Testis (tissue), 2 donors: ENCODE measurements at regions not wholly inside any gene's neighbourhood (a gene's known extent, or its start where the extent isn't known, plus 50 kb on each side); places are given as distances from the start of the nearest gene placed in this dataset.

ENCODE experiments used
- POLR2A ChIP-seq: fragments of 450-650 bp; IDR thresholded peaks from one replicate; pipeline ENCODE4 v1.6.1; 2017; ENCODE audit warnings: antibody characterized with exemption, mild to moderate bottlenecking, moderate library complexity
- TF ChIP-seq, protein P1 (sequence below), 3 experiments: fragments of 450-650 bp in 2 of 3; fragments of 200-600 bp in 1 of 3; sonication (generic) in 1 of 3; IDR thresholded peaks; one replicate each; pipeline ENCODE4 v1.5.1; 2016 to 2019; ENCODE audit warnings: antibody characterized with exemption in 3 of 3, mild to moderate bottlenecking in 2 of 3, moderate library complexity in 1 of 3

DNA sequence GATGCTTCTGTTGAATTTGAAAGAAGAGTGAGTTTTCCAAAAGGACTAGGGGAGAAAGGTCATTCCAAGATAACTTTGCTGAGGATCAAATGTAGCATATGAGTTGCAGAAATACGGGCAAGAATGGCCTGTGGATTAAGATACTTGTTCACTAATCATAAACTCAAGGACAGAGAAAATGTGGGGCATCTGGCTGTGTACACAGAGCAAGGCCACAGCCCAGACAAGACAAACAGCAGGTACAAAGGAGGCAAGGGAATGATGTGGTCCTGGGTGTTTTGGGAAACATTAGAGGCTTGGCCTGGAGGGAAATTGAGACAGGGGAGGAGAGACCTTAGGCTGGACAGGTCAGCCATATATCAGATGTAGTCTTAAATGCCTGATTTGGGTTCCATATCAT lies 254.8 kb downstream of the TTC32 start:
- TF ChIP-seq, protein P1, sequence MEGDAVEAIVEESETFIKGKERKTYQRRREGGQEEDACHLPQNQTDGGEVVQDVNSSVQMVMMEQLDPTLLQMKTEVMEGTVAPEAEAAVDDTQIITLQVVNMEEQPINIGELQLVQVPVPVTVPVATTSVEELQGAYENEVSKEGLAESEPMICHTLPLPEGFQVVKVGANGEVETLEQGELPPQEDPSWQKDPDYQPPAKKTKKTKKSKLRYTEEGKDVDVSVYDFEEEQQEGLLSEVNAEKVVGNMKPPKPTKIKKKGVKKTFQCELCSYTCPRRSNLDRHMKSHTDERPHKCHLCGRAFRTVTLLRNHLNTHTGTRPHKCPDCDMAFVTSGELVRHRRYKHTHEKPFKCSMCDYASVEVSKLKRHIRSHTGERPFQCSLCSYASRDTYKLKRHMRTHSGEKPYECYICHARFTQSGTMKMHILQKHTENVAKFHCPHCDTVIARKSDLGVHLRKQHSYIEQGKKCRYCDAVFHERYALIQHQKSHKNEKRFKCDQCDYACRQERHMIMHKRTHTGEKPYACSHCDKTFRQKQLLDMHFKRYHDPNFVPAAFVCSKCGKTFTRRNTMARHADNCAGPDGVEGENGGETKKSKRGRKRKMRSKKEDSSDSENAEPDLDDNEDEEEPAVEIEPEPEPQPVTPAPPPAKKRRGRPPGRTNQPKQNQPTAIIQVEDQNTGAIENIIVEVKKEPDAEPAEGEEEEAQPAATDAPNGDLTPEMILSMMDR (IDR thresholded peaks at IDR 0.05), result no peak
- TF ChIP-seq POLR2A, result no peak
